Ovary (tissue), 3 donors: ENCODE measurements at regions not wholly inside any gene's neighbourhood (a gene's known extent, or its start where the extent isn't known, plus 50 kb on each side); places are given as distances from the start of the nearest gene placed in this dataset.

Source experiments
- CTCF ChIP-seq, 3 donors: fragments of 450-650 bp in 2 of 3; fragments of 200-600 bp in 1 of 3; IDR thresholded peaks; one replicate each; pipeline versions ENCODE4 v1.5.1 to v1.8.0; 2016 to 2022; ENCODE audit warnings: antibody characterized with exemption in 3 of 3, mild to moderate bottlenecking in 1 of 3
- EP300 ChIP-seq: sonication (generic); formaldehyde crosslinking; IDR thresholded peaks from one replicate; pipeline ENCODE4 v1.6.1; 2017; ENCODE audit warnings: antibody characterized with exemption
- POLR2A ChIP-seq: fragments of 450-650 bp; IDR thresholded peaks from one replicate; pipeline ENCODE4 v1.6.1; 2017; ENCODE audit warnings: antibody characterized with exemption, mild to moderate bottlenecking, moderate library complexity
- donor health status: DM: no; HTN: no; CAD: no.

DNA sequence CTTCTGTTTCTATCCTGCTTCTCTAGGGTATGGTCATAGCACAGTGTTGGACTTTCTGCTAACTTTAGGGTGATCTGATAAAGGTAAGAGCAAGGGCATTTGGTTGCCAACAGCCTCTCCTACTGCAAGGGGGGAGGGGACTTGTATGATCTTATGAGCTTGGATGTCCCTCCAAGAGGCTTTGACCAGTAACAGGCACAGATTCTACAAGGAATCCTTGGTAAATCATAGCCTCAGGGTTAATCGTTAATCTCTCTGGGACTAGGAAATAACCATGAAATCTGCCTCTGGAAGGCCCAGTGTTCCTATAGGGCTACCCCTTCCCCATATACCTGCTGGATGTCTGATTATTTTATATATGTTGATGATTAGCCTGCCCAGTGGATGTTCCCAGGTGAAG, 134.8 kb upstream of the TNFSF4 start:
- TF ChIP-seq CTCF (IDR thresholded peaks at IDR 0.05) (no peak), EP300 (no peak), POLR2A (no peak)
